OCI-M2 (cell line): ENCODE measurements at regions not wholly inside any gene's neighbourhood (a gene's known extent, or its start where the extent isn't known, plus 50 kb on each side); places are given as distances from the start of the nearest gene placed in this dataset.
"Not testable (repeated sequence)": the region's sequence is repeated elsewhere in the genome, so short reads cannot be mapped to it uniquely, and the experiment has no call there.

Experiments
- DNase-seq: peaks from one replicate; lab custom pipeline; 2025; ENCODE audit not compliant: unreplicated experiment; lab: John Stamatoyannopoulos, UW

GRCh38 chr10:32217216-32217615, 129.7 kb downstream of the EPC1 start:
- no peak for DNase-seq

- DNase-seq = not testable (repeated sequence)
Observed at GRCh38 chr10:32213838-32214237, 133.1 kb downstream of the EPC1 start.

- no peak for DNase-seq
Observed at GRCh38 chr10:32211046-32211363, 136.0 kb downstream of the EPC1 start.

DNA sequence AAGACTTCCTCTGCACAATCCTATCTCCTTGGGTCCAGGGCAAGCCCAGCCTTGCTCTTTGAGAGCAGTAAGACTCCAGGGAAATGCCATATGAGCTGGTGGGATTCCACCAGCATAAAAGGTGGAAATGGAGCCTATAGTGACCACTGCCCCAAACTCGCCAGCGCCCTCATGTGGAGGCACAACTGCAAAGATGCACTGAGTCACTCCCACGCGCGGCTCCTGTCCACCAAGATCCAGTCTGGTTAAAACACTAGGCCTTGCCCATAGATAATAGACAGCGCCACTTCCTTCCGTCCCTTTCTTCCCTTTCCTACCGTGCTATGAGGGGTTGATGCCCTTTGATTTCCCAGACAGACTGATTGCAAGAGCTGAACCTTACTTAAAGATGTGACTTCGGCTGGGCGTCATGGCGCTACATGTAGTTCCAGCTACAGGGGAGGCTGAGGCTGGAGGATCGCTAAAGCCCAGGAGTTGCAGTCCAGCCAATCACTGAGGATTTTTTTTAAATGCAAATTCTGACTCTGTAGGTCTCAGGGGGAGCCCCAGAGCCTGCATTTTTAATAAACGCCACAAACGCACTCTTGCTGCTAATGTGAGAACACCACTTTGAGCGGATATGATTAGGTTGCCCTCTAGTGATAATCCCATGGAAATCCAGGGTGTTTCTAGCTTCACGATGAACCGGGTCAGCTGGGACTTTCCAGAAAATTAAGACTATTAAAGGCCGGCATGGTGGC, 136.5 kb downstream of the EPC1 start:
- DNase-seq = no peak

GRCh38 chr10:32208005-32208404, 139.0 kb downstream of the EPC1 start:
- not testable (repeated sequence) for DNase-seq

DNA sequence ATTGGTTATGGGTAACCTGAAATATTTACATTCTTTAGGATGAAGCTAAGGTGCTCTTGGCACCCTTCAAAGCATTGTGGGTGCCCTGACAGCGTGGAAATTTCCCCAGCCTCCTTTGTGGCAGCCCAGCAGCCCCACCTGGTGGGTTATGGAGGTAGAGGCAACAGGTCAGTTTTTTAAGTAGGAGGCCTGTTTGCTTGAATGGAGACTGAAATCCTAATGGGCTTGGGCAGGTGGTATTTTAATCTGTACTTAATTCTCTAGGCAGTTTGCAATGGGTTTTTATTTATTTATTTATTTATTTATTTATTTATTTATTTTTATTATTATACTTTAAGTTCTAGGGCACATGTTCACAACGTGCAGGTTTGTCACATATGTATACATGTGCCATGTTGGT, 139.4 kb downstream of the EPC1 start:
- DNase-seq = no peak

GRCh38 chr10:32205670-32206069, 141.3 kb downstream of the EPC1 start:
- DNase-seq = no peak

- DNase-seq = no peak
Observed at GRCh38 chr10:32204606-32205005, 142.4 kb downstream of the EPC1 start.

GRCh38 chr10:32199714-32200394, 143.6 kb upstream of the KIF5B start:
- no peak for DNase-seq

DNA sequence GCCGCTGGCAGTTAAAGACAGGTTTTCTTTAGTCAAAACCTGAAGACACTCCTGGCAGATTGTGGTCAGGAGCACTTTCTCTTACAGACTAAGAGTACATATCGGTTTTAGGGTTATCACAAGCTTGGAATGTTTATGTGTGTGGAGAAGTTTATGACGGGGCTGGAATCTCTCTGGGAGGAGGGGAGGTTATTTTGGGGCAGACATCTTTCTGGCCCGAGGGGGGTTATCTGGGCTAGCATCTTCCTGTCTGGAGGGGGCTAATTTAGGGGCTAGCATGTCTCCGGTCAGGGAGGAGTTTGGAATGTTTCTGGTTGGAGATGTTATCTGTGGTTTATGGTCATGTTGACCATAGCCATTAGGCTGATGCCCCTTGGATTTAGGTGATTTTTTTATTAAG, 141.2 kb upstream of the KIF5B start:
- DNase-seq = no peak

GRCh38 chr10:32190890-32191491, 134.8 kb upstream of the KIF5B start:
- DNase-seq = peak; percentile 25

DNA sequence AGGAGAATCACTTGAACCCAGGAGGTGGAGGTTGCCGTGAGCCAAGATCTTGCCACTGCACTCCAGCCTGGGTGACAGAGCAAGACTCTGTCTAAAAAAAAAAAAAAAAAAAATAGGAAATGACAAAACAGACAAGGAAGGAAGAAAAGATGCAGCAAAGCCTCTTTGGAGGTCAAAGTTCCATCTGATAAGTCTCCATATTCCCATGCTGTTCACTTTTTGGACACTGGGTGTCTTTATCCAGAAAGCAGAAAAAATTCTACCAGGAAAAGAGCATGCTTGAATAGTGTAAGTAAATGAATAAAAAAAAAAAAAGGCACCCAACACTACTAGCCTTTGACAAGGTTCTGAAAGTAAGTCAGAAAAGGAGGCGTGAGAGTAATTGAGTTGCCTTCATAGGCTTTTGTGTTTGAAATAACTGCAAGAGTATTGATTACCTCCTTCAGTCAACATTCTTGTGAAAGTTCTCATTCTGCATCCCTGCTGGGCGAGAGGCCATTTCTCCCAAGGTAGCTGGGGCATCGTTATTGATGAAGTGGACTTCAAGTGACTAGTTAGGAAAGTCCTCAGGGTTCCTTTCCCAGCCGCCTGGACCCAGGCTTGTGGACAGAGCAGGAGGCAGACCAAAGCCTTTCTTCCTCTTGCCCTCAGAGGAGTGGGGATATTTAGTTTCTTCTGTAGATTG, 133.3 kb upstream of the KIF5B start:
- DNase-seq = no peak

GRCh38 chr10:32188601-32189000, 132.4 kb upstream of the KIF5B start:
- not testable (repeated sequence) for DNase-seq

- DNase-seq = no peak
Observed at GRCh38 chr10:32187686-32188085, 131.5 kb upstream of the KIF5B start.

GRCh38 chr10:32183652-32184051, 127.4 kb upstream of the KIF5B start:
- not testable (repeated sequence) for DNase-seq

GRCh38 chr10:32182476-32182875, 126.3 kb upstream of the KIF5B start:
- DNase-seq = no peak

DNA sequence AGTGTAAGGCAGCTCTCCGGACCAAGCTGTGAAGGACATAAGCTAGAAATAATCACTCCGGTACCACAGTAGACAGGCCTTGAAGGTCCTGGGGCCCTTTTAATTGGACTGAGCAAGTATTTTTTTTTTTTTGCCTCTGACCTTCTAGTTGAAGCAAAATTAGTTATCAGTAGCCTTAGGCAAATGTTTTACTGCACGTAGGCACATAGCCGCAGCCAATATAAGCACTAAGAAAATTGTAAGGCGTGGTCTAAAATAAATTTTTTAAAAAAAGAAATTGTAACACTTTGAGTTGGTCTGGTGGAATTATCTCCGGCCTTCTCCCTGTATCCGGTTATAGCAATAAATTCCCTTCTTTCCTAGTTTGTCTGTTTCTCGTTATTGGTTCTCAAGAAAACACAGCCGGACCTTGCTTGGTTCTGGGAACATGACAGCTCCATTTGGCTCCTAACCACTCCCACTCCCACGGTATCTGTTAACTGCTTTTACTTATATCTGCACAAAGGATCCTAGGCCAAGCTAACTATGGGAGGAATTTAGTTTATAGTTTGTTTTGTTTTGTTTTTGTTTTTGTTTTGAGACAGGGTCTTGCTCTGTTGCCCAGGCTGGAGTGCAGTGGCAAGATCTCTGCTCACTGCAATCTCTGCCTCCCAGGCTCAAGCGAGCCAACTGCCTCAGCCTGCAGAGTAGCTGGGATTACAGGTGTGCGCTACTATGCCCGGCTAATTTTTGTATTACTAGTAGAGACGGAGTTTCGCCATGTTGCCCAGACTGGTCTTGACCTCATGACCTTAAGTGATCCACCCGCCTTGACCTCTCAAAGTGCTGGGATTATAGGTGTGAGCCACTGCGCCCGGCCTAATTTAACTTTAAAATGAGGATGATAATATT, 124.4 kb upstream of the KIF5B start:
- no peak for DNase-seq

GRCh38 chr10:32179836-32180235, 123.6 kb upstream of the KIF5B start:
- DNase-seq = no peak

- DNase-seq = not testable (repeated sequence)
Observed at GRCh38 chr10:32177594-32177993, 121.4 kb upstream of the KIF5B start.

DNA sequence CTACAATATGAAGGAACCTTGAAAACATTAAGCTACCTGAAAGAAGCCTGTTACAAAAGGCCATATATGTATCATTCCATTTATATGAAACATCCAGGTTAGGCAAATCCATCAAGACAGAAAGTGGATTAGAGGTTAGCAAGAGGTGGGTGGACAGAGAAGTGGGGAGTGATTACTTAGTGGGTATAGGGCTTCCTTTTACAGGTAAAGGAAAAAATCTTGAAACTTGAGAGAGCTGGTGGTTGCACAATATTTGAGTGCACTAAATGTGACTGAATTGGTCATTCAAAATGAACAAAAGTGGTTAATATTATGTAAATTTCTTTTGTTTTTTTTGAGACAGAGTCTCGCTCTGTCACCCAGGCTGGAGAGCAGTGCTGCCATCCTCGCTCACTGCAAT, 119.4 kb upstream of the KIF5B start:
- DNase-seq = no peak

- DNase-seq = no peak
Observed at GRCh38 chr10:32174349-32174893, 118.2 kb upstream of the KIF5B start.
